Limb (tissue), 2 donors: ENCODE measurements at regions not wholly inside any gene's neighbourhood (a gene's known extent, or its start where the extent isn't known, plus 50 kb on each side); places are given as distances from the start of the nearest gene placed in this dataset.
"Not testable (repeated sequence)": the region's sequence is repeated elsewhere in the genome, so short reads cannot be mapped to it uniquely, and the experiment has no call there.

Experiments used
- DNase-seq, 2 donors: peaks; one replicate each; pipeline ENCODE4 v3.0.0-alpha.2; 2016; ENCODE audit errors: extremely low spot score in 2 of 2

DNA sequence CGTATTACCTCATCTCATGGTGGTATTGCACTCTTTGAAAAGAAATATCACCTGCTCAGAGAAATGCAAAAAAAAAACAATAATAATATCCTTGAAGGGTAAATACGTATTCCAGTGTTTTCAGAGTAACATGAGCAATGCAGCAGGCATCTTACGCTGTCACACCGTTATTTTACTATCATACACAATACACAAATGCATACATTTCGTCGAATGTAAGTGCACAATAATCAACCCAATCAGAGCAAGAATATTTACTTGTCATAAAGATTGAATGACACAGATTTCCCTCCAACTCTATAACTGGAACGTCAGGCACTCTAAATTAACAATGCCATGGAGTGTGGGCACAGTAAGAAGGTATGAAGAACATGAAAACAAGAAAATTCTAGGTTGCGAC, 1050.1 kb downstream of the PLA2G4A start:
- no peak for DNase-seq

DNA sequence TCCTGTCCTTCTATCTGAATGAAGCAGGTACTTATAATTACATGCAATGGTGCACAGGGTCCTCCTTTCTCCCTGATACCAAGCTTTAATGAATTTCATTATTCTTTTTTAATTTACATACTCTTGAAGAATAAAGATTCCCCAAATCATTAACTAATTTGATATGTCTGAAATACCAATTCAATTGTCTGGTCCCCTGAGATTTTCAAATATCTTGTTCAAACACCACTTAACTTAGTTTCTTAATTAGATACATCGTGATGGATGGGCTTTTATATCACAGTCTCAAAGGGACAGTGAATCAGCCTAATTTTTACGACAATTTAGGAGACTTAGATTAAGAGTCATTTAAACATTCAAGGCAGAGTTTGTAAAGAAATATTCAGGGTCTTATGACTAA, 1054.6 kb downstream of the PLA2G4A start:
- no peak for DNase-seq

GRCh38 chr1:187891993-187892682, 1063.4 kb downstream of the PLA2G4A start:
- no peak for DNase-seq

GRCh38 chr1:187892683-187893039, 1063.9 kb downstream of the PLA2G4A start:
- DNase-seq = no peak

DNA sequence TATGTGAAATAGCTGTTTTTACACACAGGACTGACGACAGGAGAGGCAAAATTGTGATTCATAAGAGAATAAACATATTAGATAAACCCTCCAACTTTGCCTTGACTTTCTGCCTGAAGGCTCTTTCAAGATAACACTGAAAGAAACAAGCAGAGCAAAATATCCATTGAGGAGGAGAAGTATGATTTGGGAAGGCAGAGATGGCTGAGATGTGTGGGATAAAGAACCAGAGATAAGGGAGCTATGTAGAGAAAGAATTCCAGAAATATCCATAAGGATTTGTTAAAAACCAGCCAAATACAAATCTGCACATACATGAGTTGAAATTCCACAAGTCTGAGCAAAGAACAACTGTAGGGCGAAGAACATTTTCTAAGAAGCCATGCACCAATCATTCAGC, 1064.7 kb downstream of the PLA2G4A start:
- no peak for DNase-seq

DNA sequence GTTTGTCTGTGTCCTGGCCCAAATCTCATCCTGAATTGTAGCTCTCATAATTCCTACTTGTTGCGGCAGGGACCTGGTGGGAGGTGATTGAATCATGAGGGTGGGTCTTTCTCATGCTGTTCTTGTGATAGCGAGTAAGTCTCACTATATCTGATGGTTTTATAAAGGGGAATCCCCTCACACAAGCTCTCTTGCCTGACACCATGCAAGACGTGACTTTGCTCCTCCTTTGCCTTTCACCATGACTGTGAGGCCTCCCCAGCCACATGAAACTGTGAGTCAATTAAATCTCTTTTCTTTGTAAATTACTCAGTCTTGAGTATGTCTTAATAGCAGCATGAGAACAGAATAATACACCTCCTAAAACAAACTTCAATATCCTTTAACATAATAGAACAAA, 1065.6 kb downstream of the PLA2G4A start:
- DNase-seq = no peak

DNA sequence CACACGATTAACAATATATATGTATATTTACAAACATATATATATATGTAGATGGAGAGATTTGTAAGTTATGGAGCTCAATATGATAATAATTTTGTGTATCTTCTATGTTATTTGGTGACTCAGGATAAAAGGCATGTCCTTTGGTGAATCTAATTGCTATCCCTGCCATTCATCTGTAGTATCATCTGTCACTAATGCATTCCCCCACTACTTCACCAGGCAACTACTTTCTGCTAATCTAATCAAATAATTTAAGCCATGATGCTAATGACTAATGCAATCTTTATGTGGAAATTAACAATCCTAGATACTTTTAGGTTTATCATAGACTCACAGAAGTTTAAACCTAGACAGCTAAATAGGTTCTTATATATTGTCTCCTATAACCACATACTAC, 1074.5 kb downstream of the PLA2G4A start:
- no peak for DNase-seq

DNA sequence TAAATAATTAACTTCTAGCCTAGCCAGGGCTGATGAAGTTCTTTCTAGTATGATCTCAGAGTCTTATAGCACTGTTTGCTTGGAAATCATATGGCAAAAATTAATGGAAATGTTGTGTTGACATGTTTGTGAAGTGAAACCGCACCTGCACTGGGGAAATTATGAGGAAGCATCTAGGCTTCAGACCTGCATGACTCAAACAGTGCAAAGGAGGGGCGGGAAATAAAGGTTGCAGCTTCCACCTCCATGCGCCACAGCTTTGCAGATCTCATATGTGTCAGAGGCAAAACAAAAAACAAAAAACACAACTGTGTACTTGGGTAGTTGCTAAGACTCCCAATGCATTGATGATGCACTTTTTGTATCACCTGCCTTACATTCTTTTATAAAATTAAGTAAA, 1080.6 kb downstream of the PLA2G4A start:
- no peak for DNase-seq

GRCh38 chr1:187911820-187912219, 1083.1 kb downstream of the PLA2G4A start:
- DNase-seq = no peak

DNA sequence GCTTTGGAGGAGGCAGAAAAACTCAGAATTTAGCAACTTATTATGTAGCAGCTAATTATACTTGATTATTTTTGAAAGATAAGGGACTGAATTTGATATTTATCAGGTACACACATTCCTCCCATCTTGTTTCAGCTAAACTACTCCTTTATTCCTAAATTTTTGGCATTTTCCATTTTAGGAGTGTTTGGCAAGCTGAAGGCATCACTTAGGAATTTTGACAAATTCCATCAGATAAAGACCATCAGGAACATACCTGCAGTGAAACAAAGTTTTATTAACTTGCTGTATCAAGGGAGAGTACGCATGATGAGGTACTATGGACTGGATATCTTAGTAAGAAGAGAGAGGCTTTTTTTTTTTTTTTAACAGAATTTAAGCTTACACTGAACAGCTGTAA, 1092.2 kb downstream of the PLA2G4A start:
- DNase-seq = no peak

- DNase-seq = no peak
These were observed 1092.7 kb downstream of the PLA2G4A start for GRCh38 chr1:187921426-187921825.

DNA sequence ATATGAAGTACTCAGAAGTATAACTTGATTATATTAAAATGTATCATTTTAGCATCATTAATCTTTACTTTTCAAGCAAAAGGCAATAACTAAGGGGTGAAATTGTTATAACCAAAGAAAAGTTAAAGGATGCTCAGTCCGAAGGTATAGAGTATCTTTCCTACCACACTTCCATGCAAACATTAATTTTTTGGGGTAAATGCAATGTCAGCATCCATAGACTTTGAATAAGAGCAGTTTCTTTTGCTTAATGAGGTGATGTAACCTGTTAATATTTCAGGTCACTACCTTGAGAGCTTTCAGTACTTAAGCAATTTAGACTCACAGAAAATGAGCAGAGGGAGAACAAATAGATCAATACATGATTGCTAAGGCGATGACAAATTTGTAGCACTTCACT, 1093.5 kb downstream of the PLA2G4A start:
- DNase-seq = no peak

DNA sequence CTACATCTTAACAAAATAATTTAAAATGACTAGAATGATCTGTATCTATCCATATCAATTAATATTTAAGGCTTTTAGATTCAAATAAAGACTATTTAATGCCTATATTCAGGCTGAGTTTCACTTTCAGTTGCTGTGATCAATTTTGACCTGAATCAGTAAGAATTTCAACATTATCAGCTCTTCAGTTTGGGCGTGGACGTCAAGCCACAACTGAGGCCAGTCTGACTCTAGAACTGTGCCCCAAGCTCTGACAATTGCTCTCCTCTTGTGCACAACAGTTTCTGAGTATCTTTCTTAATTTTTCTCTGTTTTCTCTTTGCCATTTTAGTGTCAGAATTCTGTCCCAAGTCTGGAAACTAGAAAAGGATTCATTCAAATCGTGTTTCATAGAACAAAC, 1095.5 kb downstream of the PLA2G4A start:
- DNase-seq = no peak

DNA sequence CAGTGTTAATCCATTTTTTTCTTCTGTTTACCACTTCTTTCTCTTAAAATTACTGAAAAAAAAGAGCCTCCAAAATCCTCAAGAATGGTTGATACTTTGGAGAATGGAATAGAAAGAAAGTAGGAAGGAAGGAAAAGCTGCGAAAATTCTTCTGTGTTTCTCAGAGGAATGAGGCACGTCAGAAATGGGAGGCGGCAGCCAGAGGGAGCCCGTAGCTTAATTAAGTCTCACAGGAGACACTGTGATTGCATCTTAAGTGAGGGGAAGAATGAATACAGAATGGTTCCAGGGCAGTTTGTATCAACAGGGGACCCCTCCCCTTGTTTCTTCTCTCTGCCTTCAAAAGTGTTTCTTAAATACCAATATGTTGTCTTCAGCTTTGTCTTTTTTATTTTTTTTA, 1099.5 kb downstream of the PLA2G4A start:
- DNase-seq = peak; percentile 29 to 34

DNA sequence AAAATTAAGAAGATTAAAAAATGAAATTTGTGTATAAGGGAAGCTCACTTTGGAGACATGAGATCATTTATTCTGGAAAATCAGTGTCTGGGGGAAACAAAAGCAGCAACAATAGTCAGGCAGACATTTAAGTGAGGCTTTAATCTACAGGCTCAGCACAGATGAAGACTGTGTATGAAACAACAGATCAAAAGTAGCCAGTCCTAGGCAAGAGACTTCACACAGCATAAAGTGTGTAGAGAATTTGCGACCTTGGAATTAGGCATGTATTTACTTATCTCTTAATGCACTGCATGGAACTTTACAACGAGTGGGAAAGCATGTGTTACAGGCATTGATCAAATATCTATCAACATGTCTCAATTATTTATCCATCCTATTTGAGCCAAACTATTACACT, 1099.9 kb downstream of the PLA2G4A start:
- DNase-seq = no peak

DNA sequence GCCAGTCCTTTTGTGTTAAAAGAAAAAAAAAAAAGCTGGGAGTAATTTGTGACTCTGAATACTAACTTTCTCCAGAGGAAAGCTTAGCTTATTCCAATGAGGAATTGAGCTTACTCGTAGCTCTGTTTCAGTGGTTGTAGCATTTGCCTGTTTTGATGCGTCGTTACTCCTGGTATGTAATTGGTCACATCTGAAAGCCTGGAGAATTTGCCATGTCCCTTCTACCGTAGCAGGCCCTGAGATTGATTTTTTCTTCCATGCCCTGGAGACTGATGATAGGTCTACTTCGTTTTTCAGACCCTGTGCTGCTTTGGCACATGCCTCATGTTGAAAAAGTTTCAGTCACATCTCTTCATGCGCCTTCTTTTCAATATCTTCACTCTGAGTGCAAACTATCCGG, 1103.0 kb downstream of the PLA2G4A start:
- no peak for DNase-seq

GRCh38 chr1:187933562-187934419, 1105.0 kb downstream of the PLA2G4A start:
- DNase-seq = no peak

- no peak for DNase-seq
These were observed 1107.9 kb downstream of the PLA2G4A start for GRCh38 chr1:187936667-187937066.

- no peak for DNase-seq
These were observed 1109.3 kb downstream of the PLA2G4A start for GRCh38 chr1:187938092-187938491.

DNA sequence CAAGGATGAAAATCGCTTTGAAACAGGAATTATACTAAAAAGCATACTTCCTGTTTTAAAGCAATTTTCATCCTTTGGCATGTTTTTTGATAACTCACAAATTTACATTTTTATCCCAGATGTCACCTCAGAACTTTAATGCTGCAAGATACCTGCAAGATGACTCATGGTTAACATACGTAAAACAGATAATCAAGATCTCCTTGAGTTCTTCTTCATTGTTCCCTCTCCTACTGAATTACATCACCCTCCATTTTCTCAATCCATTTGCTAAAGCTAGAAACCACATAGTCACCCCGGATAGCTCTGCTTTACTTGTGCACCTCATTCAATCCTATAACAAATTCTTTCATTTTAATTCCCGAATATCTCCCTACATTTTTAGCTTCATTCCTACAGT, 1114.2 kb downstream of the PLA2G4A start:
- DNase-seq = no peak

DNA sequence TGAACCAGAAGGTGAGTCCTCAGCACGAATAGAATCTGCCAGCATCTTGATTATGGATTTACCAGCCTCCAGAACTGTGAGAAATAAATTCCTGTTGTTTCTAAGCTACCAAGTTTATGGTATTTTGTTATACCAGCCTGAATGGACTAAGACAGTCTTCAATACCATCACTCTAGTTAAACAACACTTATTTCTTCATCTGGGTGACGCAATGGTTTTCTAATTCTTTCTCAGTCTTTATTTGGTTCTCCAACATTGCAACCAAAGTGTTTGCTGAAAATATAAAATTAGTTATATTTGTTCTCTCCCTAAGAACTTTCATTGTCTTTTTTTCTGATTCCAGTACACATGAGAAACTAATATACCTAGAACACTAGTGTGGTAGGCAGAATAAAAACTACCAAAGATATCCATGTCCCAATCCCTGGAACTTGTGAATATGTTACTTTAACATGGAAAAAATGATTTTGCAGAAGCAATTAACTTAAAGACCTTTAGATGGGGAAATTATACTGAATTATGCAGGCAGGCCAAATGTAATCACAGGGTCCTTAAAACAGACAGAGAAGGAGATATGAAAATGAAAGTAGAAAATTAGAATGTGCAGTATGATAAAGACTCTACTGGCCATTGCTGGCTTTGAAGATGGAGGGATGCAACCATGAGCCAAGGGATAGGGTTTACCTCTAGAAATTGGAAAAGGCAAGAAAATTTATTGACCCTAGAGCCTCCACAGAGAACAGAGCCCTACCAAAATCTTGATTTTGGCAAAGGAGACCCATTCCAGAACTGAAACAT, 1115.1 kb downstream of the PLA2G4A start:
- DNase-seq = no peak

DNA sequence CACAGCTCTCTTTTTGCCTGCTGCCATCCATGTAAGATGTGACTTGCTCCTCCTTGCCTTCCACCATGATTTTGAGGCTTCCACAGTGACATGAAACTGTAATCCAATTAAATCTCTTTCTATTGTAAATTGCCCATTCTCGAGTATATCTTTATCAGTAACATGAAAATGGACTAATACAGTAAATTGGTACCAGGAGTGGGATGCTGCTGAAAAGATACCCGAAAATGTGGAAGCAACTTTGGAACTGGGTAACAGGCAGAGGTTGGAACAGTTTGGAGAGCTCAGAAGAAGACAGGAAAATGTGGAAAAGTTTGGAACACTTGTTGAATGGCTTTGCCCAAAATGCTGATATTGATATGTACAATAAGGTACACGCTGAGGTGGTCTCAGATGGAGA, 1117.9 kb downstream of the PLA2G4A start:
- not testable (repeated sequence) for DNase-seq
